ENCODE measurements at regions not wholly inside any gene's neighbourhood (a gene's known extent, or its start where the extent isn't known, plus 50 kb on each side); places are given as distances from the start of the nearest gene placed in this dataset.

- TF ChIP-seq CTCF (IDR thresholded peaks at IDR 0.05; ENCODE audit: low read depth, low read length, poor library complexity, severe bottlenecking) (no peak), EZH2phosphoT487 (IDR thresholded peaks at IDR 0.05; ENCODE audit: borderline replicate concordance, low read length) (no peak)
These were observed 918.4 kb downstream of the MCTP2 start for GRCh38 chr15:95149771-95150170.

Data from DOHH2 (cell line).